Activated CD4-positive, alpha-beta T cell treated with anti-CD3 and anti-CD28 coated beads, Interleukin-10, Interleukin-2, amounts not matched to agents 100 ng/mL and 50 ng/mL, durations not matched to agents 16 hours and 8 hours (primary cell): ENCODE measurements at regions not wholly inside any gene's neighbourhood (a gene's known extent, or its start where the extent isn't known, plus 50 kb on each side); places are given as distances from the start of the nearest gene placed in this dataset.

Experiments used
- DNase-seq: peaks from one replicate; pipeline ENCODE4 v3.0.0-alpha.2; 2020

DNA sequence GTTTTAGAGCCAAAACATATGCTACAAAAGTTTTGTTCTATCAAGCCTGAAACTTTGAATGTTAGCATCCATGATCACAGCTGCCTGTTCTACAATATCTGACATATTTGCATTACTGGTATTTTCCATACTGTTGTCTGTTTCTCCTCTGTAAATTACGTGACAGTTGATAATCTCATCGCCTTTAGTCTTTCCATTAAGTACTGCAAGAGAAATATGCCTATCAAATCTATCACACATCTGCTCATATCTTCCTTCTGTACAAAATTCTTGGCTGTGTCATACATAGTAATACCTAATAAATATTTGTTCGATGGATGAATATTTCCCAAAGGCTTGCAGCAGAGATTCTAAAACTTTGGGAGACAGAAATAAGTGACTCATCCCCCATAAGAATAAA, 717.3 kb downstream of the OTOL1 start:
- no peak for DNase-seq

DNA sequence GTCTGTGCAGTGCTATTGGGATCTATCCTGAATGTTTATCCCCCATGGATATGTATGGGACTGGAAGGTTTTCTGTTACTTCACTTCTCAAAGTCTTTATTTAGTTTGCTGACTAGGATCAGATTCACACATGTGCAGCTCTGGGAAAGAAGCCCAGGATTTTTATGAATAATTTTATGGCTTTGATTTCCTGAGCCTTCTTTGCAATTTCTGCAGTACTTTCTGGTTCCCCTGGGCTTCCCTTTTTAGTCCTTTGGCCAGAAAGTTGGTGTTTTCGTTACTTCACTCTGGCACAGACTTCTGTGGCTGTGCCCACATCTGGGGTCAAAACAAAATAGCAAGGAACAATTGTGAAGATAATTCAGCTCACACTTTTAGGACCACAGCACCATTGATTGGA, 721.0 kb downstream of the OTOL1 start:
- DNase-seq: no peak

DNA sequence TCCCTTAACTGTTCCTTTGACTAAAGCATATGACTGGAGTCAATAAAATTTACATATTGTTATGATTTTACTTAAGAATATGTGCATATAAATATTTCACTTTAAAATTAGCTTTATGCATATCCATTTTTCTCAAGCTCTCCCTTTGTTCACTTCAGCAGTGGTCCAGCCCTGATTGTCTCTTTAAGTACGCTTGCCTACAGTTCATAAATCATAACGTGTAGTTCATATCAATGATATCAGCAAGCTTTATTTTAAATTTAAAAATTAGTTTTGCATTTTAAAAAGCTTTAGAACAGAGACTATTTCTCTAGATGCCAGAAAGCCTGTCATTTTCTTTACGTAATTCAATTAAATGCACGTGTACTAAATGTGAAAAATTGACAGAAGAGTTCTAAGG, 721.9 kb downstream of the OTOL1 start:
- no peak for DNase-seq

DNA sequence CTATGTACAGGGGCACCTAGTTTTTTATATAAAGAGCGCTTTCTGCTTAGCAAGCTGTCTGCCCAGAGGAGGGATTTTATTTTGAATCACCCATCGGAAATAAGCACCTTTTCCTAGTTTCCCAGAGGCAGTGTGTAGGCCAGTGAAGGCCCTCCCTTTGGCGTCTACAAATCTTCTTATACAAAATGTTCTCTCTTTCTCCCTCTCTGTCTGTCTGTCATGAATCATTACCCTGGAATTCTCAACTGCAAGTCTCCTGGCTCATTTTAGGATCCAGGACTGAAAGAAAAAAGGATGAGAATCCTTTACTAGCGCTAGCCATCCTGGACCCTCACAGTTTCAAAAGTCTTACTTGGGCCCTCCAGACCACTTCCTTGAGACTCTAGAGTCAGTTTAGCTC, 728.1 kb downstream of the OTOL1 start:
- DNase-seq: no peak

DNA sequence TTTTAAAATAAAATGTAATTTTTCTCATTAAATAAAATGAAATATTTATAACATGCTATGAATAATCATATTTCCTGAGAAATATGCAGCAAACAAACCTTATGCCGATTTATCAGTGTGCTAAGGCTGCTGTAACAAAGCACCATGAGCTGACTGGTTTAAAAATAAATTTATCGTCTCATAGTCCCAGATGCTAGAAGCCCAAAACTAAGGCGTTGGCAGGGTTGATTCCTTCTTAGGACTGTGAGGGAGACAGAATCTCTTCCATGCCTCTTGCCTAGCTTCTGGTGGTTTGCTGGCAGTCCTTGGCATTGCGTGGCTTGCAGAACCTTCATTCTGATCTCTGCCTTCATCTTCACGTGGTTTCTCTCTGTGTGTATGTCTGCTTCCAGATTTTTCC, 740.3 kb downstream of the OTOL1 start:
- DNase-seq: no peak

DNA sequence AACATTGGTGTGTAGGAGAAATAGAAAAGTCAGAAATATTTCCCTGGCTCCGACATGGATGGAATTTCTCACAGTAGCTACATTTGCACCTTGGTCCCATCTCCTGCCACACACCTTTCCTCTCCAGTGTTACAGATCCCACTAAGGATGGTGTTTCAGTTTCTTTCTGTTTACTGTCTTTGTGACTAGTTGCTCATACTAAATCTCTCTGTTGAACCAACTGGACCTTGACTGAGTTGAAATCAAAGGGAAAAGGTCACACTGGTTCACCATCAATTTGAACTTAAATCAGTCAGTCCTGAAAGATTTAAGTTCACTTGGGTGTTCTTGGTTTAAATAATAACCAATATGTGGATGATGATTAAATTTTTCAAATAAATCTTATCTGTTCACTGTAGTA, 754.2 kb downstream of the OTOL1 start:
- DNase-seq: no peak

DNA sequence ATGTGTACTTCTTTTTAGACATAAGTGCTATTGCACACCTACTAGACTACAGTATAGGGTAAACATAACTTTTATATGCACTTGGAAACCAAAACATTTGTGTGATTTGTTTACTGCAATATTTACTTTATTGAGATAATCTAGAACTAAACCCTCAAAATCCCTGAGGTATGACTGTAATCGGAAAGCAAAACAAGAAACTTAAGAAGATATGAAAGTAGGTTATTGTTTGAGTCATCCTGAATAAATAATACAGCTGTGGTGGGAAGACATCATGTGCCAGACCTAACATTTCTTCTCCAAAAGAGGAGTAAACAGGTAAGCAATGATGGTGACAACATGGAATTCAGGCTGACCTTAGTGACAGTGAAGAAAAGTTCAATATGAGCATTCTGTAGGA, 765.5 kb downstream of the OTOL1 start:
- no peak for DNase-seq

DNA sequence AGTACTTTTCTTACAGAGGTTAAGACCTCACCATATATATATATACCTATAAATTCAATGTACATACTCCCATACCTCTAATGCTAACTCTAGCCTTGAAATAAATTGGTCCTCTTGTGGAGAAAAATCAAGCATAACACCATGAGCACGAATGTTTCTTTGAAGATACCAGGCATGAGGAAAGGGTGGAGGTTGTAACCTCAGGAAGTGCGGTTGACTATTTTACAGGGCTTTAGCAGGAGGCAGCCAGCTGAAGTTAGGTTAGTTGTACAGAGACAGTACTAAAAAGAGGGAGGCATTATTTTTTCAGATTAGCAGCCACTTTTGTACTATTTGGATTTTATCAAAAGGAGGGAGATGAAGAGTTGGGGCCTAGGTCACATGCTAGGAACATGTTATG, 767.0 kb downstream of the OTOL1 start:
- DNase-seq: no peak

DNA sequence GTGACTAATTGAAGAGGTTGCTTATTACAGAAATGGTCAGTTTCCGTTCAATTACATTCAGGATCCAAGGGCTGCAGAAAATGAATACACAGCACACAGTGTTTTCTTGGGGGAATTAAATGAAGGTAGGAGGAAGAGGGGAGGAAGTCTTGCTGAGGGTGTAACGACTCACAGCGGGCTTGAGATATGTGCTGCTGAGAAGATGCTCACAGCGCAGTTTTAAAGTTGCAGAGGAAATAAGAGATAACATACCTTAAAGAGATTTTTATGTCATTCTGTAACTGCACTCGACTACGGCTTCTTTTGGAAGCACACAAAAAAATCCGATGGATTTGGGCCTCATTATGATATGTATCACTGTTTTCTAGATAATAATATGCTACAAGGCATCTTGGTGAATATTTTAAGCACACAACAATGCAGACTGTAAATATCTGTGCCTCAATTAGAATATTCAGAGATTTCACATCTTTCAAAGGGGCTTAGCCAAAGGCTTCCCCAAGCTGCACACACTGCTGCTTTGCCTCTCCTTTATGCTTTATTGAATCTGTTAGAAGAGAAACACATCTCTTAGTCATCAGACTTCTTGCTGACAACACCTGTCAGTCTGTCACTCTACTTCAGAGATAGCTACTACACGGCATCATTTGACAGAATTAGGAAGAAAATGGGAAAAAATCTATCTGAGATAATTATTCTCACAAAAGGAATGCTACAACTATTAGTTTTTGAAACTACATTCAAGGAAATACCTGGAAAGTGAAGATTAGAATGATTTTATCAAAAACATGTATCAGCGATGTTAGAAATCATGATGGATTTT, 773.2 kb downstream of the OTOL1 start:
- DNase-seq: no peak

DNA sequence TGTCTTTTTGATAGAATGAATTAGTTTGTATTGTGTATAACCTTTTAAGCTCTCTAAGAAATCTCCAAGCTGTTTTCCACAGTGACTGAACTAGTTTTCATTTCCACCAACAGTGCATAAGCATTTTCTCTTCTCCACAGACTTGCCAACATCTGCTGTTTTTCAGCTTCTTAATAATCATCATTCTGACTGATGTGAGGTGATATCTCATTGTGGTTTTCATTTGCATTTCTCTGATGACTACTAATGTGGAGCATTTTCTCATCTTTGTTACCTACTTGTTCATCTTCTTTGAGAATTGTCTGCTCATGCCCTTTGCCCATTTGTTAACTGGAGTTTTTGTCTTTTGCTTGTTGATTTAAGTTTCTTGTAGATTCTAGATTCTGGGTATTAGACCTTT, 777.5 kb downstream of the OTOL1 start:
- DNase-seq: no peak

DNA sequence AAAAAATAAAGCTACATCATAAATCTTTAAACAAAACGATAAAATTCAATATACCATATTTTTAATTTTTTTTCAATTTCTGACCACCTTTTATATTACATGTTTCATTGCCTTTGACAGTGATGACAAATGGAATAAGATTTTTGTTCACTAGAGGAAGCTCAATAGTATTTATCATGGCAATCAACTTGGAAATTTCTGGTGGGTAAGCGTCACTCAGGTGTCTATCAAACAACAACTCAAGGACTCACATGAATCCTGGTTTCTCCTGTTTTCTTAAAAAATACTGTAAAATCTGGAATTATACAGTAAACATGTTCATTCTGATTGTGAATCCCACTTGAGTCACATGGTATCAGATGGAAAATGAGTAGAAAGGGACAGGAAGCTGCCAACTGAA, 782.2 kb downstream of the OTOL1 start:
- no peak for DNase-seq

DNA sequence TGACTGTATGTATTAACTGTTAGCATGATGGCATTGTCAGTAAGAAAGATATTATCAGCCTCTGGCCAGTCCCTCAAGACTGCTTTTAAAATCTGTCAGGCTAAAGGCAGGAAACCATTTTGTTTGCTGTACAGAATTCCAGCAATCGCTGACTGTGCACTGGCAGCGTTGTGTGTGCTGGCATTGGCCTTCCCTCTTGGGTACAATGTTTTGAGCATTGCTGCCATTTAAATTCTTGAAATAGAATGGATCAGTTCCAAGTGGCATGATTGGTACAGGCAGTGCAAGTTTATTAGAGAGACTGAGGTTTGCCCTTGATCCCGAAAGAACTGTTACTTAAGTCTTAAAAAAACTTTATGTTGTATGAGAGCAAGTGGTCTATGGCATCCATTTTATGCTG, 788.7 kb downstream of the OTOL1 start:
- no peak for DNase-seq

DNA sequence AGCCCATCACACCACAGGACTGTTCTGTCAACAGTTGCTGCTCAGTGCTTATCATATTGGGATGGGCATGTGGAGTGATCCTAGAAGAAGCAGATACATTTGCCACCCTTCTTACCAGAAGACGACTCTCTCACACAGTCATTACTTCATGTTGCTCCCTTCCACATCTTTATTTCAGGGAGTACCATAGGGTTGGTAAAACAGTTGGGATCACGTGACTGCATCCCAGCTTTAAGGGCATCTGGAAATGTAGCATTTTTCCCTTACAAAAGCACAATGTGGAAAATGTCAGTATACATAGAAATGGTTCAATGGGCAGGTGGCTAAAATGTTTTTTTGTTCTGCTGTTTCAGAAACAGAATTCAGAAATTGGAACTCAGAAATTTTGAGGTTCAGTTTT, 791.0 kb downstream of the OTOL1 start:
- DNase-seq: no peak

DNA sequence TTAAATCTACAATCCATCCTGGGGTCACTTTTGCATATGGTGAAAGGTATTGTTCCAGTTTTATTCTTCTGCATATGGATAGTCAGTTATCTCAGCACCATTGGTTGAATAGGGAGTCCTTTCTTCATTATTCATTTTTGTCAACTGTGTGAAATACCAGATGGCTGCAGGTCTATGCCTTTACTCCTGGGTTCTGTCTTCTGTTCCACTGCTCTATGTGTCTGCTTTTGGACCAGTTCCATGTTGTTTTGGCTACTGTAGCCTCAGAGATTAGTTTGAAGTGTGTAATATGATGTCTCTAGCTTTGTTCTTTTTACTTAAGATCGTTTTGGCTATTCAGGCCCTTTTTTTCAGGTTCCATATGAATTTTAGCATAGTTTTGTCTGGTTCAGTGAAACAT, 795.8 kb downstream of the OTOL1 start:
- no peak for DNase-seq

DNA sequence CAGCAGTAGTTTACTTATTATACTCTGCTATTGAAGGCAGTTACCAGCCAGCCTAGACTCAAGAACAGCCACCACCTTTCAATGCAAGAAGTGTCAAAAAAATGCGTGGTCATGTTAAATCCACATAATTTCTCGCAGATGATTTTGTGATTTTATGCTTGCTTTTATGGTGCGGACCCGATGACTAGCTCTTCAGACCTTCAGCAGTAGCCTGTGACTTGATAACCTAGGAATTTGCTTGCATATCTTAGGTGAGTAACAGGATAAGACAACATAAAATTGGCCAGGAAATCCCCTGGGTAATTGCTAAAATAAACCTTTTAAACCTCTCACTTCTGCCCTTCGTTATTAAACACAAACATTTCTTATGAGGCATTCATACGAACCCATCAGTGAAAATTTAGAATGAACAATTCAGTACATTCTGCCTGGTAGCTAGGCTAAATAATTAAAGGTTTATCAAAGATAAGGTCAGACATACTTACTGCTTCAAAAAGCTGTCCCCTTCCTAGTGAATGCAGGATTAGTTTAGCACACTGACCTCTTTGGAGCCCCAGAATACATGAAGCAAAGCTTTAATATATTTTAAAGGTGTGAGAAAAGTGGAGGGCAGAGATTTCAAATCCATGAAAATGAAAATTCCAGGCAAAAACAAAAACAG, 798.8 kb downstream of the OTOL1 start:
- DNase-seq: no peak

DNA sequence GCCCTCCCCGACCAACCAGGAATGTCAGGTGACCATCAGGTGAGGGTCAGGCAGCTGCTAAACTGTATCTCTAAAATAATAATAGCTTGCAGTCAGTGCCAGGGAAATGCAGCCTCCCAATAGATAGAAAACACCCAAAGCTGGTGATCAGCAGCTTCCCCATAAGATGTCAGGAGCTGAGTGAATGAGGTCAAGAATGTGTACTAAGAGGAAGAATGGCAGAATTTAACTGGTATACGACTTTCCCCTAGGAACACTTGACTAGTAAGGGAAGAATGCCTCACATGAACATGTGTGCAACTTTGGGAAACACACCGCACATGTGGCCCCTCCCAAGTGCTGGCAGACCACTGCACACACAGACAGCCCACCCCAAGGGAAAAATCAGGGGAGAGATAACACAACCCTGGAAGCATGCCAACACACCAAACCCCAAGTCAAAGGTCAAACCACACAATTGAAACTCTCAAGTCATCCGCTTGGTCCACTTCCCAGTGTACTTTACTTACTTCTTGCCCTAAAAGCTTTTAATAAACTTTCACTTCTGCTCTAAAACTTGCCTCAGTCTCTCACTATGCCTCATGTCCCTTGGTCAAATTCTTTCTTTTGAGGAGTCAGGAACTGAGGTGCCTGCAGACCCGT, 806.5 kb downstream of the OTOL1 start:
- DNase-seq: no peak

DNA sequence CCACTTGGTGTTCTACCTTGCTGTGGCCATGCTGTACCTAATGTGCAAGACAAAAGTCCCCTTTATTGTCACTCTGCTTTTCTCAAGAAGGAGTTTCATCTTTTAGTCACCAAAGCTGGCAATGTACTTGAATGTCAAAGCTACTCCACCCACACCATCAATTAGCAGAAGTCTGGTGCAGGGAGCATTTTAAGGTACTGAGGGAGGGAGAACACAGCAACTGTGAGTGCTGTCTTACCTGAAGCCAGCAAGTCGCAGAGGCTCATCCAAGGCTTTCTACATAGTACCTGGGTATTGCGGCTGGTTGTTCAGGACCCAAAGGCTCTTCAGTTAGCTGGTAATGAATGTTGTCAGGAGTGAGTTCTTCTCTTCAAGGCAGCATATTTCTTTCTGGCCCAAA, 820.4 kb downstream of the OTOL1 start:
- no peak for DNase-seq

DNA sequence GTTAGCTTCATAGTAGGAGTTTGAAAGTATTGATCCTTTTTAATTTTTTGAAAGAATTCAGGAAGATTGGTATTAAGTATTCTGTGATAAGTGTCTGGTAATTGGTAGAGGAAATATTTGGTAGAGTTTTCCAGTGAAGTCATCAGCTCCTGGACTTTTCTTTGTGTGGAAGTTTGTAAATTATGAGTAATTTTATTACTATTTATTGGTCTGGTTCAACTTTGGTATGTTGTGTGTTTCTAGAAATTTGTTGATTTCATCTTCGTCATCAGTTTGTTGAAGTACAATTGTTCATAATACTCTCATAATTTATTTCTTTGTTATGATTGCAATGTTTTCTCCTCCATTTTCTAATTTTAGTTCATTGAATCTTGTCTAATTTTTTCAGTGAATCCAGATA, 832.0 kb downstream of the OTOL1 start:
- no peak for DNase-seq

DNA sequence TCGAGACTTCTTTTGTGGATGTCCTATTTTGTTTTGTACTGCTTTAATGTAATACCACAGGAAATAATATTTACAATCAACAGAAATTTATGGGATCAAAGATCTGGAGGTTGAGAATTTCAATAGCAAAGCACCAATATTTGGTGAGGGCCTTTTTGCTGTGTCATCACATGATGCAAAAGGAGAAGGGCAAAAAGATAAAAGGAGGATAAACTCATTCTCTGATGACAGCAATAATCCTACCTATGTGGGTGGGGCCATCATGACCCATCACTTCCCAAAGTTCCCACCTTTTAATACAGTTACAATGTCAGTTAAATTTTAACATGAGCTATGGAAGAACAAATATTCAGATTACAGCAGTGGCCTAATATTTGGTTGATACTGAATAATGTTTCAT, 832.9 kb downstream of the OTOL1 start:
- DNase-seq: no peak

DNA sequence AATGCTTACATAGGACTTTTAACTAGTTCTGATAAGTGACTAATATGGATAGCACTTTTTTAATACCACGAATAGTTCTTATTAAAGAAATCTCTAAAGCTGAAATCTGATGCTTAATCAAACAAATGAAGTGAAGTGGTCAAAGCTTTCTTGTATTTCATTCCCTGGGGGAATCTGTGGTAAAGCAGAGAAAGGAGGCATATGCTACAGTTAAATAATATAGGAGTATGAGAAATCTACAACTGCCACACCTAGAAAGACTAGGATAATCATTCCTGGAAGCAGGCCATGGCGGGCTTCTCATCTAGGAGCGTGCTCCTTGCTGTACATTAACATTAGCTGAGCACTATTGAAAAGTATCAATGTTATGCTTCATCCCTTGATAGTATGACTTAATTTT, 835.7 kb downstream of the OTOL1 start:
- no peak for DNase-seq

DNA sequence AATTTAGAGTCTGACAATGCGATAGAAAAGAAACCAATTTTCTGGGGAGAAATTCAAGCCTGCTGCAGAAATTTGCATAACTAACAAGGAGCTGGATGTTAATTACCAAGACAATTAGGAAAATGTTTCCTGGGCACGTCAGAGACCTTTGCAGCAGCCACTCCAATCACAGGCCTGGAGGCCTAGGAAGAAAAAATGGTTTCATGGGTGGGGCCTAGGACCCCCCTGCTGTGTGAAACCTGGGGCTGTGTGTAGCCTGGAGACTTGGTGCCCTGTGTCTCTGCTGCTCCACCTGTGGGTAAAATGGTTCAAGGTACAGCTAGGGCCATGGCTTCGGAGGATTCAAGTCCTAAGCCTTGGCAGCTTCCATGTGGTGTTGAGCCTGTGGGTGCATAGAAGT, 837.9 kb downstream of the OTOL1 start:
- DNase-seq: no peak

DNA sequence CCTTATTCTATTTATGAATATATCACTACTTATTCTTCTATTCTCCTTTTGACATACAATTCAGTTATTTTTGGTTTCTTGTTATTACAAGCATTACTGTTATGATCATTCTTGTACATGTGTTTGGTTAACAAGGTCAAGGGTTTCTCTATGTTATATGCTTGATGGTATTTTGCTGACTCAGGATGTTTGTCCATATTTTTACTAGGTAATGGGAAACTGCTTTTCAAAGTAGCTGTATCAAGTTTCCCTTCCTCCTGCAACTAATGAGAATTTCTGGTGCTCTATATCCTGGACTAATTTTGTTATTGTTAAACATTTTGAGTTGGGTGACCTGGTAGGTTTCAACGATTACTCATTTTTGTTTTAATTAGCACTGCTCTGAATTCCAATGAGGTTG, 841.0 kb downstream of the OTOL1 start:
- DNase-seq: no peak

DNA sequence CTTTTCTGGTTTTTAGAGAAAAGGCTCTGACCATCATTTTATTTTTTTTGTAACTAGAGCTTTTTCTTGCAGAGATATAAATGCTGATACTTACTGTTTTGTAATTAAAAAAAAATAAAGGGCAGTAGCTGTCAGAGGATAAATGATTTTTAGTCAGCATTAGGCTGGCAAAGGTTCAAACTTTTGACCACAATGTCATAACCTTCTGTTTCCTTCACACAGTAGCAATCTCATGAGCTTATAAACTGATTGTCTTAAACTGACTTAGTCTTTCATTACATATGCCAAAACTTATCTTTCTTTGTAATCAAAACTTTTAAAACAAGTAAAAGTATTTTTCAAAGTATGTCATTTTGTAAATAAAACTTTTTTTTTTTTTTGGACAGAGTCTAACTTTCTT, 841.9 kb downstream of the OTOL1 start:
- no peak for DNase-seq

DNA sequence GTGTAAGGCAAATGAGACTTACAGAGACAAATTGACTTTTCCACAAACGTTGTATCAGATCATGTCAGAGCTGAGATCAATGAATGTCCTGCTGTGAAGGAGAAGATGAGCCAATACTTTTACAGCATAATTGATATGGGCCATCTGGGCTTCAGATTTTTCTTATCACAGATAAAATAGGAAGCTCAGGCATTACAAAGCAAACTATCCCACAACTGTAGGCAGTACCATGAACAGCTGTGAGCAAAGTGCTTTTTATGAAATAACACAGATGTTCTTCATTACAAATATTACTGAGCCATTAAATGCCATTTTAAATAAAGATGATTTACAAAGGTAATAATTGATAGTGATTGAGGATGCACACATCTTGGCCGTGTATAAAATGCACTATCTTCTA, 852.3 kb downstream of the OTOL1 start:
- no peak for DNase-seq
